ENCODE measurements at regions not wholly inside any gene's neighbourhood (a gene's known extent, or its start where the extent isn't known, plus 50 kb on each side); places are given as distances from the start of the nearest gene placed in this dataset.
"Not testable (repeated sequence)": the region's sequence is repeated elsewhere in the genome, so short reads cannot be mapped to it uniquely, and the experiment has no call there.

- H3K79me2 ChIP-seq (ENCODE audit: insufficient read depth): no peaks in the 10 kb centered on the region
- TF ChIP-seq EZH2phosphoT487 (IDR thresholded peaks at IDR 0.05; ENCODE audit: insufficient read depth, low read depth) (no peak), EZH2 (IDR thresholded peaks at IDR 0.05; ENCODE audit: insufficient read depth, poor library complexity, severe bottlenecking) (no peak)
- no peaks in the 10 kb centered on the region for H3K9me2 ChIP-seq (ENCODE audit: insufficient read depth)
- H3K27me3 ChIP-seq (replicated peaks; ENCODE audit: insufficient read depth): no peaks in the 10 kb centered on the region
- no peaks in the 10 kb centered on the region for H3F3A ChIP-seq (ENCODE audit: insufficient read depth)
- no peak overlapping the region for H3K4me3 ChIP-seq
- no peaks in the 10 kb centered on the region for H4K20me1 ChIP-seq (ENCODE audit: insufficient read depth)
- no peak overlapping the region for H3K4me2 ChIP-seq (ENCODE audit: unreplicated experiment)
- no peaks in the 10 kb centered on the region for H3K9me3 ChIP-seq (ENCODE audit: low read depth)
- no peaks in the 10 kb centered on the region for H3K4me1 ChIP-seq (ENCODE audit: insufficient read depth)
- no peak for DNase-seq
- WGBS, 2 experiments (ENCODE audit: low coverage in 1 of 2, low lambda C conversion rate in 2 of 2, missing lambda C conversion rate in 2 of 2): 85 to 86% methylated on average over 1 of the region's 1 CpG
- no peak overlapping the region for H2AFZ ChIP-seq
- H3K27ac ChIP-seq: no peak overlapping the region
- H3K9ac ChIP-seq: no peak overlapping the region
- no peaks in the 10 kb centered on the region for H3K36me3 ChIP-seq (ENCODE audit: low read depth)
- in situ Hi-C loops (cut with MboI): no loop called here
Measured at GRCh38 chr2:180601016-180601415, 379.4 kb upstream of the UBE2E3 start.

- Histone ChIP-seq H3K9ac (no peak overlapping the region), H3K4me2 (ENCODE audit: unreplicated experiment) (no peak overlapping the region), H3F3A (ENCODE audit: insufficient read depth) (no peaks in the 10 kb centered on the region), H4K20me1 (ENCODE audit: insufficient read depth) (no peaks in the 10 kb centered on the region), H3K27ac (no peak overlapping the region), H3K79me2 (ENCODE audit: insufficient read depth) (no peaks in the 10 kb centered on the region), H3K9me3 (ENCODE audit: low read depth) (no peaks in the 10 kb centered on the region), H3K4me3 (no peak overlapping the region), H3K4me1 (ENCODE audit: insufficient read depth) (no peaks in the 10 kb centered on the region), H3K36me3 (ENCODE audit: low read depth) (no peaks in the 10 kb centered on the region), H2AFZ (no peak overlapping the region), H3K27me3 (replicated peaks; ENCODE audit: insufficient read depth) (no peaks in the 10 kb centered on the region), H3K9me2 (ENCODE audit: insufficient read depth) (no peaks in the 10 kb centered on the region)
- in situ Hi-C loops (cut with MboI): no loop called here
- 97 to 98% methylated on average over 4 of the region's 4 CpGs for WGBS, 2 experiments (ENCODE audit: low coverage in 1 of 2, low lambda C conversion rate in 2 of 2, missing lambda C conversion rate in 2 of 2)
- no peak for DNase-seq
- TF ChIP-seq EZH2 (IDR thresholded peaks at IDR 0.05; ENCODE audit: insufficient read depth, poor library complexity, severe bottlenecking) (no peak), EZH2phosphoT487 (IDR thresholded peaks at IDR 0.05; ENCODE audit: insufficient read depth, low read depth) (no peak)
Measured at GRCh38 chr2:180599804-180600203, 380.6 kb upstream of the UBE2E3 start.

- WGBS, 2 experiments (ENCODE audit: low coverage in 1 of 2, low lambda C conversion rate in 2 of 2, missing lambda C conversion rate in 2 of 2): 65% methylated on average over 2 of the region's 2 CpGs
- H3K79me2 ChIP-seq (ENCODE audit: insufficient read depth): no peaks in the 10 kb centered on the region
- no peaks in the 10 kb centered on the region for H3K27me3 ChIP-seq (replicated peaks; ENCODE audit: insufficient read depth)
- in situ Hi-C loops (cut with MboI): no loop called here
- no peaks in the 10 kb centered on the region for H3K36me3 ChIP-seq (ENCODE audit: low read depth)
- no peak overlapping the region for H3K4me2 ChIP-seq (ENCODE audit: unreplicated experiment)
- H3K9ac ChIP-seq: no peak overlapping the region
- TF ChIP-seq EZH2phosphoT487 (IDR thresholded peaks at IDR 0.05; ENCODE audit: insufficient read depth, low read depth) (no peak), EZH2 (IDR thresholded peaks at IDR 0.05; ENCODE audit: insufficient read depth, poor library complexity, severe bottlenecking) (no peak)
- H3K4me1 ChIP-seq (ENCODE audit: insufficient read depth): no peaks in the 10 kb centered on the region
- no peaks in the 10 kb centered on the region for H3K9me3 ChIP-seq (ENCODE audit: low read depth)
- no peak overlapping the region for H3K27ac ChIP-seq
- H4K20me1 ChIP-seq (ENCODE audit: insufficient read depth): no peaks in the 10 kb centered on the region
- no peaks in the 10 kb centered on the region for H3F3A ChIP-seq (ENCODE audit: insufficient read depth)
- DNase-seq: no peak
- no peak overlapping the region for H3K4me3 ChIP-seq
- H2AFZ ChIP-seq: no peak overlapping the region
- H3K9me2 ChIP-seq (ENCODE audit: insufficient read depth): no peaks in the 10 kb centered on the region
Measured at GRCh38 chr2:180597179-180597578, 383.2 kb upstream of the UBE2E3 start.

- H3K27me3 ChIP-seq (replicated peaks; ENCODE audit: insufficient read depth): no peaks in the 10 kb centered on the region
- no peak overlapping the region for H3K4me2 ChIP-seq (ENCODE audit: unreplicated experiment)
- H3K36me3 ChIP-seq (ENCODE audit: low read depth): no peaks in the 10 kb centered on the region
- H3K4me1 ChIP-seq (ENCODE audit: insufficient read depth): no peaks in the 10 kb centered on the region
- no peaks in the 10 kb centered on the region for H3K9me3 ChIP-seq (ENCODE audit: low read depth)
- TF ChIP-seq EZH2phosphoT487 (IDR thresholded peaks at IDR 0.05; ENCODE audit: insufficient read depth, low read depth) (no peak), EZH2 (IDR thresholded peaks at IDR 0.05; ENCODE audit: insufficient read depth, poor library complexity, severe bottlenecking) (no peak)
- no peaks in the 10 kb centered on the region for H3K9me2 ChIP-seq (ENCODE audit: insufficient read depth)
- H3K9ac ChIP-seq: no peak overlapping the region
- H3F3A ChIP-seq (ENCODE audit: insufficient read depth): no peaks in the 10 kb centered on the region
- H3K79me2 ChIP-seq (ENCODE audit: insufficient read depth): no peaks in the 10 kb centered on the region
- 88 to 90% methylated on average over 4 of the region's 4 CpGs for WGBS, 2 experiments (ENCODE audit: low coverage in 1 of 2, low lambda C conversion rate in 2 of 2, missing lambda C conversion rate in 2 of 2)
- no peaks in the 10 kb centered on the region for H4K20me1 ChIP-seq (ENCODE audit: insufficient read depth)
- H3K4me3 ChIP-seq: no peak overlapping the region
- in situ Hi-C loops (cut with MboI): no loop called here
- no peak overlapping the region for H2AFZ ChIP-seq
- no peak for DNase-seq
- no peak overlapping the region for H3K27ac ChIP-seq
Measured at GRCh38 chr2:180596453-180596852, 384.0 kb upstream of the UBE2E3 start.

GRCh38 chr2:180591947-180592346 lies 388.5 kb upstream of the UBE2E3 start:
- H3K4me3 ChIP-seq: no peak overlapping the region
- no peaks in the 10 kb centered on the region for H3K36me3 ChIP-seq (ENCODE audit: low read depth)
- no peaks in the 10 kb centered on the region for H3K9me2 ChIP-seq (ENCODE audit: insufficient read depth)
- H3K27ac ChIP-seq: no peak overlapping the region
- H3K4me2 ChIP-seq (ENCODE audit: unreplicated experiment): no peak overlapping the region
- no peak overlapping the region for H2AFZ ChIP-seq
- no peaks in the 10 kb centered on the region for H3K27me3 ChIP-seq (replicated peaks; ENCODE audit: insufficient read depth)
- in situ Hi-C loops (cut with MboI): no loop called here
- no peaks in the 10 kb centered on the region for H3F3A ChIP-seq (ENCODE audit: insufficient read depth)
- no peaks in the 10 kb centered on the region for H3K4me1 ChIP-seq (ENCODE audit: insufficient read depth)
- no peak for DNase-seq
- TF ChIP-seq EZH2 (IDR thresholded peaks at IDR 0.05; ENCODE audit: insufficient read depth, poor library complexity, severe bottlenecking) (no peak), EZH2phosphoT487 (IDR thresholded peaks at IDR 0.05; ENCODE audit: insufficient read depth, low read depth) (no peak)
- H3K9ac ChIP-seq: no peak overlapping the region
- 93 to 100% methylated on average over 1 of the region's 1 CpG for WGBS, 2 experiments (ENCODE audit: low coverage in 1 of 2, low lambda C conversion rate in 2 of 2, missing lambda C conversion rate in 2 of 2)
- H3K9me3 ChIP-seq (ENCODE audit: low read depth): no peaks in the 10 kb centered on the region
- H3K79me2 ChIP-seq (ENCODE audit: insufficient read depth): no peaks in the 10 kb centered on the region
- no peaks in the 10 kb centered on the region for H4K20me1 ChIP-seq (ENCODE audit: insufficient read depth)

- H3K79me2 ChIP-seq (ENCODE audit: insufficient read depth); H3K4me3 ChIP-seq; H4K20me1 ChIP-seq (ENCODE audit: insufficient read depth); H3K36me3 ChIP-seq (ENCODE audit: low read depth); DNase-seq; in situ Hi-C loops (cut with MboI); H3K9me3 ChIP-seq (ENCODE audit: low read depth); H3K27me3 ChIP-seq (replicated peaks; ENCODE audit: insufficient read depth); H2AFZ ChIP-seq; H3K27ac ChIP-seq; H3K4me2 ChIP-seq (ENCODE audit: unreplicated experiment); H3K9ac ChIP-seq; H3K9me2 ChIP-seq (ENCODE audit: insufficient read depth); H3F3A ChIP-seq (ENCODE audit: insufficient read depth); H3K4me1 ChIP-seq (ENCODE audit: insufficient read depth): not testable (repeated sequence)
- 83 to 88% methylated on average over 10 to 11 of the region's 11 CpGs for WGBS, 2 experiments (ENCODE audit: low coverage in 1 of 2, low lambda C conversion rate in 2 of 2, missing lambda C conversion rate in 2 of 2)
Measured at GRCh38 chr2:180591093-180591781, 389.2 kb upstream of the UBE2E3 start.
